Epithelial cell of proximal tubule (primary cell): ENCODE measurements at regions not wholly inside any gene's neighbourhood (a gene's known extent, or its start where the extent isn't known, plus 50 kb on each side); places are given as distances from the start of the nearest gene placed in this dataset.

Experiments
- DNase-seq: peaks from one replicate; pipeline ENCODE4 v3.0.0-alpha.2; 2011; ENCODE audit warnings: low read depth
- H3K4me3 ChIP-seq: 2 replicates; pipeline ENCODE4 v1.5.1; 2011; ENCODE audit warnings: low read depth, mild to moderate bottlenecking, low read length
- CTCF ChIP-seq: conservative IDR thresholded peaks from 2 replicates; pipeline ENCODE4 v1.5.1; 2012; ENCODE audit warnings: low read depth, mild to moderate bottlenecking, low read length

- H3K4me3 ChIP-seq: no peak overlapping the region
- DNase-seq: no peak
- no peak for TF ChIP-seq CTCF
Observed at GRCh38 chr9:89862316-89862715, 257.5 kb downstream of the GADD45G start.

GRCh38 chr9:89863141-89863540 is 258.3 kb downstream of the GADD45G start:
- TF ChIP-seq CTCF: no peak

GRCh38 chr9:89863837-89864236 is 259.0 kb downstream of the GADD45G start:
- TF ChIP-seq CTCF: no peak
- DNase-seq: no peak
- no peak overlapping the region for H3K4me3 ChIP-seq

More at GRCh38 chr9:89863141-89863540, 258.3 kb downstream of the GADD45G start:
- DNase-seq: no peak
- H3K4me3 ChIP-seq: no peak overlapping the region

GRCh38 chr9:89864257-89864656 is 259.4 kb downstream of the GADD45G start:
- H3K4me3 ChIP-seq: no peak overlapping the region
- DNase-seq: no peak
- TF ChIP-seq CTCF: no peak

GRCh38 chr9:89864731-89865130 is 259.9 kb downstream of the GADD45G start:
- no peak overlapping the region for H3K4me3 ChIP-seq
- DNase-seq: no peak
- no peak for TF ChIP-seq CTCF

GRCh38 chr9:89865357-89865756 is 260.5 kb downstream of the GADD45G start:
- no peak for TF ChIP-seq CTCF
- H3K4me3 ChIP-seq: no peak overlapping the region
- DNase-seq: no peak

- DNase-seq: no peak
- TF ChIP-seq CTCF: no peak
- no peak overlapping the region for H3K4me3 ChIP-seq
Observed at GRCh38 chr9:89865981-89866380, 261.2 kb downstream of the GADD45G start.
